Heart left ventricle (tissue), 16 donors: ENCODE measurements at regions not wholly inside any gene's neighbourhood (a gene's known extent, or its start where the extent isn't known, plus 50 kb on each side); places are given as distances from the start of the nearest gene placed in this dataset.

ENCODE experiments used
- ATAC-seq, 4 donors: fragments of 200-7000 bp; cut with Tn5 transposase; one replicate each; pipeline ENCODE4 v1.9.1; 2020 to 2022; ENCODE audit warnings: moderate library complexity in 4 of 4, mild to moderate bottlenecking in 3 of 4, moderate number of reproducible peaks in 1 of 4
- DNase-seq, 5 donors: peaks; one replicate each; pipeline ENCODE4 v3.0.0-alpha.2; 2020
- H3K27ac ChIP-seq, 12 donors: fragments of 200-600 bp; sonication (generic) in 4 of 12; one replicate each; pipeline versions ENCODE4 v1.5.0 to v1.8.0; 2016 to 2022; ENCODE audit warnings: mild to moderate bottlenecking in 2 of 12
- H3K27me3 ChIP-seq, 9 donors: fragments of 200-600 bp; sonication (generic) in 2 of 9; one replicate each; pipeline versions ENCODE4 v1.5.1 to v1.8.0; 2016 to 2022; ENCODE audit warnings: mild to moderate bottlenecking in 3 of 9
- H3K36me3 ChIP-seq, 9 donors: fragments of 200-600 bp; sonication (generic) in 2 of 9; one replicate each; pipeline versions ENCODE4 v1.5.0 to v1.8.0; 2018 to 2022; ENCODE audit warnings: mild to moderate bottlenecking in 2 of 9
- H3K4me1 ChIP-seq, 12 donors: fragments of 200-600 bp; sonication (generic) in 4 of 12; one replicate each; pipeline versions ENCODE4 v1.5.0 to v1.8.0; 2016 to 2022; ENCODE audit warnings: mild to moderate bottlenecking in 3 of 12
- H3K4me3 ChIP-seq, 12 donors: fragments of 200-600 bp; sonication (generic) in 4 of 12; one replicate each; pipeline versions ENCODE4 v1.5.0 to v1.8.0; 2017 to 2022; ENCODE audit warnings: mild to moderate bottlenecking in 9 of 12, moderate library complexity in 4 of 12
- H3K9me3 ChIP-seq, 12 donors: fragments of 200-600 bp; sonication (generic) in 4 of 12; one replicate each; pipeline versions ENCODE4 v1.5.0 to v1.8.0; 2016 to 2022; ENCODE audit warnings: mild to moderate bottlenecking in 1 of 12
- POLR2A ChIP-seq, 2 donors: fragments of 450-650 bp; IDR thresholded peaks; one replicate each; pipeline ENCODE4 v1.6.1; 2017; ENCODE audit warnings: antibody characterized with exemption in 2 of 2, mild to moderate bottlenecking in 2 of 2, moderate library complexity in 2 of 2
- WGBS, 4 donors: extraction: QIAGEN DNeasy Blood & Tissue Kit in 2 of 4; methylation state at CpG; one replicate each; pipeline versions ENCODE4 v1.1.5 to v1.1.7; 2013 to 2018; 5-methylcytosine and 5-hydroxymethylcytosine counted together
- intact Hi-C, 10 donors: fragments of 100-400 bp; cut with DNase I; formaldehyde crosslinking; loops; one replicate each; pipeline versions ENCODE4 v1.11.1 to v1.14.2; 2022
- TF ChIP-seq, protein P1 (sequence below), 12 donors: fragments of 200-600 bp; sonication (generic) in 4 of 12; IDR thresholded peaks; one replicate each; pipeline versions ENCODE4 v1.5.0 to v1.8.0; 2018 to 2022; ENCODE audit warnings: antibody characterized with exemption in 12 of 12, mild to moderate bottlenecking in 5 of 12
- donor health status: ischemic (EF 13 %, LVEDD 7.1; RV severe dilation, severe dysfunction).
- donor health status: healthy with polysubstance abuse.
- donor health status: DM: no; HTN: yes; CAD: no.
- donor health status: DM: no; HTN: no; CAD: no.
- donor health status: ischemic (EF 25% LVEDD 6.9; RV normal size, moderate dysfunction).
- donor health status: ischemic (EF 25% LVEDD 5.7; RV mildly dilated, moderate dysfunction).
- donor health status: healthy.
- donor health status: DM: yes; HTN: yes; CAD: no.
- donor health status: ischemic (EF 35%, LVEDD 5.7; RV mildly dilated, moderate dysfunction).
- donor health status: nonischemic (EF 11% LVEDD 7.7; RV severe dilation, severe dysfunction).
- donor health status: DM: yes; HTN: yes; CAD: no.
- donor health status: PGD.
- donor health status: ischemic (EF 29% LVEDD 5.4; RV normal size, mild dysfunction).
- donor health status: nonischemic (EF 23%, LVEDD 6.1; RV moderate dilation, normal function).

DNA sequence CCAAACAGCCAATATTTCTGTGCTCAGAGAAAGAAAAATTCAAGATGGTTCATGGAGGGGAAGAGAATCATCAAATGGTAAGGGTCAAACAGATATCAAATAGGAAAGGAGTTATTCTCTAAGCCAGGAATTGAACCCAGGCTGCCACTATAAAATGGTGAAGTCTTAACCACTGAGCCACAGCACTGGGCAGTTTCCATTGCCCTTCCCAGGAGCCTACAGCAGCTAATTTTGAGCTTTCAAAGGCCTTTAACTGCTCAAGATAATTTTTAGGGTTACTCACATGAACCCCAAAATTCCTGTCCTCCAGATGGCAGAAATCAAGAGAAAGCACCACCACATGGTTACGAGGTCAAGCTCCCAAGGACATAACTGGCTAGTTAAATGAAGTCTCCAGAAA is 176.2 kb downstream of the KIF18A start:
- no peaks in the 10 kb centered on the region for H3K9me3 ChIP-seq
- no peak for TF ChIP-seq POLR2A (IDR thresholded peaks at IDR 0.05)
- TF ChIP-seq, protein P1, sequence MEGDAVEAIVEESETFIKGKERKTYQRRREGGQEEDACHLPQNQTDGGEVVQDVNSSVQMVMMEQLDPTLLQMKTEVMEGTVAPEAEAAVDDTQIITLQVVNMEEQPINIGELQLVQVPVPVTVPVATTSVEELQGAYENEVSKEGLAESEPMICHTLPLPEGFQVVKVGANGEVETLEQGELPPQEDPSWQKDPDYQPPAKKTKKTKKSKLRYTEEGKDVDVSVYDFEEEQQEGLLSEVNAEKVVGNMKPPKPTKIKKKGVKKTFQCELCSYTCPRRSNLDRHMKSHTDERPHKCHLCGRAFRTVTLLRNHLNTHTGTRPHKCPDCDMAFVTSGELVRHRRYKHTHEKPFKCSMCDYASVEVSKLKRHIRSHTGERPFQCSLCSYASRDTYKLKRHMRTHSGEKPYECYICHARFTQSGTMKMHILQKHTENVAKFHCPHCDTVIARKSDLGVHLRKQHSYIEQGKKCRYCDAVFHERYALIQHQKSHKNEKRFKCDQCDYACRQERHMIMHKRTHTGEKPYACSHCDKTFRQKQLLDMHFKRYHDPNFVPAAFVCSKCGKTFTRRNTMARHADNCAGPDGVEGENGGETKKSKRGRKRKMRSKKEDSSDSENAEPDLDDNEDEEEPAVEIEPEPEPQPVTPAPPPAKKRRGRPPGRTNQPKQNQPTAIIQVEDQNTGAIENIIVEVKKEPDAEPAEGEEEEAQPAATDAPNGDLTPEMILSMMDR (IDR thresholded peaks at IDR 0.05): no peak
- ATAC-seq (no peak), DNase-seq (no peak)
- no peaks in the 10 kb centered on the region for H3K4me1 ChIP-seq
- no peaks in the 10 kb centered on the region for H3K27me3 ChIP-seq
- intact Hi-C loops: no loop called here
- H3K4me3 ChIP-seq: no peak overlapping the region
- H3K27ac ChIP-seq: no peak overlapping the region
- no peaks in the 10 kb centered on the region for H3K36me3 ChIP-seq
- whole genome bisulfite sequencing, 4 donors: 79 to 96% (median 80%) methylated on average over 1 of the region's 1 CpG

DNA sequence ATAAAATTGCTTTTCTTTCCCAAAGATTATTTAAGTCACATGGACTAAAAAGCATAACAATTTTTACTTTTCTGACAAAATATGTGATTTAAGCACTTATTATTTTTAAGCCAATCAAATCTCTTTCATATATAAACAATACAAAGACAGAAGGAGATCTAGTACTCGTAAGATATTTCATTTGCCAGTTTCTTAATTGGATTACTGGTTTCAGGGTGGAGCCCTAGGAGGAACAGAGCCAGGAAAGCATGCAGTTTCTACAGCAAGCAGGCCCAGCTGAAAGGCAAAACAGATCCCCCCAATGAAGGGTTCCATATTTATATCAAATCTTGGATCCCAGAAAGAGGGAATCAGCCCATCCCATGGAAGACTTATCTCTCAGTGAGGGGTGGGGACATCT is 177.0 kb downstream of the KIF18A start:
- Histone ChIP-seq H3K36me3 (no peaks in the 10 kb centered on the region), H3K4me1 (no peaks in the 10 kb centered on the region), H3K4me3 (no peak overlapping the region), H3K27me3 (no peaks in the 10 kb centered on the region), H3K27ac (no peak overlapping the region), H3K9me3 (no peaks in the 10 kb centered on the region)
- WGBS, 4 donors: 68 to 73% (median 72%) methylated on average over 1 of the region's 1 CpG
- DNase-seq (no peak), ATAC-seq (no peak)
- intact Hi-C loops: no loop called here
- TF ChIP-seq POLR2A (IDR thresholded peaks at IDR 0.05): no peak
- TF ChIP-seq, protein P1 (IDR thresholded peaks at IDR 0.05): no peak

DNA sequence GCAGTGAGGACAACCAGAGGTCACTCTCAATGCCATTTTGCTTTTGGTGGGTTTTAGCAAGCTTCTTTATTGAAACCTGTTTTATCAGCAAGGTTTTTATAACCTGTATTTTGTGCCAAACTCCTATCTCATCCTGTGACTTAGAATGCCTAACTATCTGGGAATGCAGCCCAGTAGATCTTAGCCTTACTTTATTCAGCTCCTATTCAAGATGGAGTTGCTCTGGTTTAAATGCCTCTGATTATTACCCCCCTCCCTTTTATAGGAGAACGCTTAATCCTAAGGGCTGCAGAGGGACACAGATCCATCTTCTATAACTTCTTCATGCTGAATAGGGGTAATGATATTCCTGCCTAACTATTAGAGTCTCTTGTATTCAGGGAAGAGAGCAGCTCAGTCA is 179.1 kb downstream of the KIF18A start:
- 70 to 87% (median 79%) methylated on average over 1 of the region's 1 CpG for WGBS, 4 donors
- H3K4me1 ChIP-seq: no peaks in the 10 kb centered on the region
- ATAC-seq (no peak), DNase-seq (no peak)
- no peaks in the 10 kb centered on the region for H3K36me3 ChIP-seq
- H3K27me3 ChIP-seq: no peaks in the 10 kb centered on the region
- no peak overlapping the region for H3K4me3 ChIP-seq
- H3K9me3 ChIP-seq: no peaks in the 10 kb centered on the region
- no peak for TF ChIP-seq POLR2A (IDR thresholded peaks at IDR 0.05)
- TF ChIP-seq, protein P1 (IDR thresholded peaks at IDR 0.05): no peak
- H3K27ac ChIP-seq: no peak overlapping the region
- intact Hi-C loops: no loop called here

DNA sequence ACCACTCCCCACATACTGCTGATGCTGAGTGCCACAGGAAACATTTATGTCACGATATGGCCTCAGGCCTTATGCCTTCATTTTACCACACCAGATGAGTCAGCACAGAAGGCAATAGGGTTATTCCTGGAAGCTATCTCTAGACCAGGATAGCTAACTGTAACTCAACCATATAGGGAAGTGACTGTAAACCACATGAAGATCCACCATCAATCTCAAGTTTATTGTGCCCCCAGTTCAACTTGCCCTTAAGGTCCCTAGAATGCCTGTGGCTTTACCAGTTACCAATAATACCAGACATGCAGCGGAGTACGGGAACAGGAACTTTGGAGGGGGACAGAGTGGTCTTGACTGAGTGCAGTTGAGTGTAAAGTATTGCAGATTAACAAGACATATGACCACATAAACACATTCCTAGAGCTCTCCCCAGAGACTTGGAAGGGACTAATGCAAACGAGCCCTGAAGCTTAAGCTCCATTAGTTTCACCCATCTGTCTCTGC is 180.9 kb downstream of the KIF18A start:
- H3K4me1 ChIP-seq: no peaks in the 10 kb centered on the region

More for the DNA sequence above, 180.9 kb downstream of the KIF18A start:
- WGBS, 4 donors: 68 to 77% (median 75%) methylated on average over 4 of the region's 4 CpGs
- TF ChIP-seq, protein P1 (IDR thresholded peaks at IDR 0.05): no peak
- no peak for TF ChIP-seq POLR2A (IDR thresholded peaks at IDR 0.05)
- ATAC-seq (no peak), DNase-seq (no peak)
- H3K4me3 ChIP-seq: no peak overlapping the region
- H3K36me3 ChIP-seq: no peaks in the 10 kb centered on the region
- H3K27me3 ChIP-seq: no peaks in the 10 kb centered on the region
- intact Hi-C loops: no loop called here
- peaks cover 0 to 7% (median 0%) of the 10 kb centered on the region in 12 donors for H3K9me3 ChIP-seq
- H3K27ac ChIP-seq: no peak overlapping the region
